Transverse colon (tissue), 4 donors: ENCODE measurements at regions not wholly inside any gene's neighbourhood (a gene's known extent, or its start where the extent isn't known, plus 50 kb on each side); places are given as distances from the start of the nearest gene placed in this dataset.

Experiments used
- DNase-seq: peaks from one replicate; pipeline ENCODE4 v3.0.0-alpha.2; 2019
- H3K27ac ChIP-seq, 4 donors: fragments of 200-600 bp; sonication (generic); 2 replicates each; pipeline ENCODE4 v1.5.1; 2016 to 2018; ENCODE audit warnings: inconsistent platforms in 4 of 4
- H3K27me3 ChIP-seq: fragments of 200-600 bp; sonication (generic); 2 replicates; pipeline ENCODE4 v1.5.1; 2017; ENCODE audit warnings: inconsistent platforms
- H3K36me3 ChIP-seq, 4 donors: fragments of 200-600 bp; sonication (generic); 2 replicates each; pipeline ENCODE4 v1.5.1; 2017 to 2019; ENCODE audit warnings: inconsistent platforms in 4 of 4
- H3K4me1 ChIP-seq, 4 donors: fragments of 200-600 bp; sonication (generic); 2 replicates each; pipeline ENCODE4 v1.5.1; 2017 to 2020; ENCODE audit warnings: inconsistent platforms in 4 of 4
- H3K4me3 ChIP-seq, 4 donors: fragments of 200-600 bp; sonication (generic); 1 replicate in 1 of 4; 2 replicates in 3 of 4; pipeline versions ENCODE4 v1.5.1 to v1.6.1; 2017 to 2019; ENCODE audit warnings: inconsistent platforms in 4 of 4
- H3K9me3 ChIP-seq, 2 donors: fragments of 200-600 bp; sonication (generic); 2 replicates each; pipeline ENCODE4 v1.5.1; 2017 to 2019; ENCODE audit warnings: inconsistent platforms in 2 of 2
- CTCF ChIP-seq, 5 experiments: fragments of 200-600 bp in 3 of 5; fragments of 450-650 bp in 2 of 5; sonication (generic) in 3 of 5; IDR thresholded peaks; 1 replicate in 2 of 5; 2 replicates in 3 of 5; pipeline ENCODE4 v1.5.1; 2016 to 2017; ENCODE audit warnings: antibody characterized with exemption in 5 of 5, inconsistent platforms in 3 of 5, mild to moderate bottlenecking in 2 of 5, moderate library complexity in 1 of 5
- EP300 ChIP-seq: sonication (generic); formaldehyde crosslinking; IDR thresholded peaks from one replicate; pipeline ENCODE4 v1.6.1; 2017; ENCODE audit warnings: antibody characterized with exemption, low read depth
- POLR2A ChIP-seq: fragments of 450-650 bp; IDR thresholded peaks from one replicate; pipeline ENCODE4 v1.6.1; 2016; ENCODE audit warnings: antibody characterized with exemption, mild to moderate bottlenecking, moderate library complexity
- POLR2AphosphoS5 ChIP-seq, 3 donors: sonication (generic); formaldehyde crosslinking; IDR thresholded peaks; one replicate each; pipeline ENCODE4 v1.6.1; 2016; ENCODE audit warnings: antibody characterized with exemption in 3 of 3
- WGBS, 2 donors: methylation state at CpG; one replicate each; pipeline ENCODE4 v1.1.5; 2018; ENCODE audit warnings: low coverage in 1 of 2; 5-methylcytosine and 5-hydroxymethylcytosine counted together
- in situ Hi-C, 4 donors: fragments of 200-750 bp; cut with MboI; loops; one replicate each; pipeline versions ENCODE4 v1.15.0 to v1.15.1; 2017; ENCODE audit warnings: low sequenced_read_pairs in 3 of 4, low pct_ligation_motif_present in 1 of 4, low pct_unique_long_range_greater_than_20kb in 1 of 4
- intact Hi-C: fragments of 100-400 bp; cut with DNase I; formaldehyde crosslinking; loops from one replicate; pipeline ENCODE4 v1.15.1; 2023; ENCODE audit warnings: low total_unique reads

GRCh38 chr2:41950666-41950960 is 97.2 kb upstream of the PKDCC start:
- Histone ChIP-seq H3K4me1 (peaks cover 0 to 7% (median 1%) of the 10 kb centered on the region in 4 donors), H3K4me3 (no peak overlapping the region), H3K36me3 (no peaks in the 10 kb centered on the region), H3K9me3 (no peaks in the 10 kb centered on the region), H3K27ac (no peak overlapping the region), H3K27me3 (no peaks in the 10 kb centered on the region)
- no peak for DNase-seq
- intact Hi-C loops = no loop called here
- in situ Hi-C loops = no loop called here
- 82% methylated on average over 1 of the region's 1 CpG; no CpG with 5 or more reads in 1 of the 2 donors for WGBS, 2 donors
- TF ChIP-seq EP300 (no peak), POLR2AphosphoS5 (IDR thresholded peaks at IDR 0.05) (no peak), CTCF (IDR thresholded peaks at IDR 0.05) (no peak), POLR2A (no peak)

- intact Hi-C loops = no loop called here
- TF ChIP-seq CTCF (IDR thresholded peaks at IDR 0.05) (no peak), POLR2A (no peak), POLR2AphosphoS5 (IDR thresholded peaks at IDR 0.05) (no peak), EP300 (no peak)
- Histone ChIP-seq H3K36me3 (no peaks in the 10 kb centered on the region), H3K4me3 (no peak overlapping the region), H3K4me1 (no peaks in the 10 kb centered on the region), H3K27me3 (no peaks in the 10 kb centered on the region), H3K9me3 (no peaks in the 10 kb centered on the region), H3K27ac (no peak overlapping the region)
- 85 to 88% methylated on average over 2 to 16 of the region's 16 CpGs for WGBS, 2 donors
- no peak for DNase-seq
- in situ Hi-C loops = no loop called here
Observed at GRCh38 chr2:41954304-41955291, 93.2 kb upstream of the PKDCC start.

- WGBS, 2 donors = 79 to 90% methylated on average over 3 to 5 of the region's 5 CpGs
- H3K27ac ChIP-seq = no peak overlapping the region
- intact Hi-C loops (no loop called here), in situ Hi-C loops (no loop called here)
- no peaks in the 10 kb centered on the region for H3K4me1 ChIP-seq
- TF ChIP-seq POLR2A (no peak), CTCF (IDR thresholded peaks at IDR 0.05) (no peak), EP300 (no peak), POLR2AphosphoS5 (IDR thresholded peaks at IDR 0.05) (no peak)
- H3K36me3 ChIP-seq = no peaks in the 10 kb centered on the region
- H3K4me3 ChIP-seq = no peak overlapping the region
- no peak for DNase-seq
- no peaks in the 10 kb centered on the region for H3K9me3 ChIP-seq
- H3K27me3 ChIP-seq = no peaks in the 10 kb centered on the region
Observed at GRCh38 chr2:41955316-41956043, 92.3 kb upstream of the PKDCC start.

- in situ Hi-C loops (no loop called here), intact Hi-C loops (no loop called here)
- DNase-seq = no peak
- H3K9me3 ChIP-seq = no peaks in the 10 kb centered on the region
- H3K27me3 ChIP-seq = no peaks in the 10 kb centered on the region
- H3K4me1 ChIP-seq = no peaks in the 10 kb centered on the region
- H3K27ac ChIP-seq = no peak overlapping the region
- 81 to 89% methylated on average over 2 to 3 of the region's 3 CpGs for WGBS, 2 donors
- no peaks in the 10 kb centered on the region for H3K36me3 ChIP-seq
- TF ChIP-seq POLR2A (no peak), CTCF (IDR thresholded peaks at IDR 0.05) (no peak), POLR2AphosphoS5 (IDR thresholded peaks at IDR 0.05) (no peak)
- H3K4me3 ChIP-seq = no peak overlapping the region
Observed at GRCh38 chr2:41957431-41957830, 90.4 kb upstream of the PKDCC start.
